ENCODE measurements at regions not wholly inside any gene's neighbourhood (a gene's known extent, or its start where the extent isn't known, plus 50 kb on each side); places are given as distances from the start of the nearest gene placed in this dataset.
"Not testable (repeated sequence)": the region's sequence is repeated elsewhere in the genome, so short reads cannot be mapped to it uniquely, and the experiment has no call there.

- H3K4me3 ChIP-seq (ENCODE audit: low read depth, low read length); H3K9me3 ChIP-seq (ENCODE audit: severe bottlenecking); DNase-seq; H3K36me3 ChIP-seq; H3K27me3 ChIP-seq (ENCODE audit: insufficient read depth, low read depth, severe bottlenecking); H3K27ac ChIP-seq: not testable (repeated sequence)
These were observed 52.0 kb downstream of the SYT15B start for GRCh38 chr10:47711428-47711827.

- not testable (repeated sequence) for H3K36me3 ChIP-seq; H3K27me3 ChIP-seq (ENCODE audit: insufficient read depth, low read depth, severe bottlenecking); H3K27ac ChIP-seq; H3K4me3 ChIP-seq (ENCODE audit: low read depth, low read length); DNase-seq; H3K9me3 ChIP-seq (ENCODE audit: severe bottlenecking)
These were observed 52.9 kb downstream of the SYT15B start for GRCh38 chr10:47710443-47710842.

- DNase-seq = peak; percentile 79
- peak overlapping the region; percentile 43 for H3K4me3 ChIP-seq (ENCODE audit: low read depth, low read length)
- H3K27ac ChIP-seq; H3K36me3 ChIP-seq; H3K27me3 ChIP-seq (ENCODE audit: insufficient read depth, low read depth, severe bottlenecking); H3K9me3 ChIP-seq (ENCODE audit: severe bottlenecking): not testable (repeated sequence)
These were observed 57.5 kb downstream of the SYT15B start for GRCh38 chr10:47705698-47706414.

GRCh38 chr10:47701285-47701684 lies 62.1 kb downstream of the SYT15B start:
- not testable (repeated sequence) for H3K4me3 ChIP-seq (ENCODE audit: low read depth, low read length); H3K27me3 ChIP-seq (ENCODE audit: insufficient read depth, low read depth, severe bottlenecking); DNase-seq; H3K9me3 ChIP-seq (ENCODE audit: severe bottlenecking); H3K27ac ChIP-seq; H3K36me3 ChIP-seq

GRCh38 chr10:47699854-47700253 lies 63.5 kb downstream of the SYT15B start:
- not testable (repeated sequence) for H3K27ac ChIP-seq; H3K36me3 ChIP-seq; H3K4me3 ChIP-seq (ENCODE audit: low read depth, low read length); DNase-seq; H3K27me3 ChIP-seq (ENCODE audit: insufficient read depth, low read depth, severe bottlenecking); H3K9me3 ChIP-seq (ENCODE audit: severe bottlenecking)

- H3K9me3 ChIP-seq (ENCODE audit: severe bottlenecking); H3K36me3 ChIP-seq; H3K4me3 ChIP-seq (ENCODE audit: low read depth, low read length); H3K27me3 ChIP-seq (ENCODE audit: insufficient read depth, low read depth, severe bottlenecking); H3K27ac ChIP-seq; DNase-seq: not testable (repeated sequence)
These were observed 67.2 kb downstream of the SYT15B start for GRCh38 chr10:47696170-47696569.

- not testable (repeated sequence) for H3K27me3 ChIP-seq (ENCODE audit: insufficient read depth, low read depth, severe bottlenecking); H3K4me3 ChIP-seq (ENCODE audit: low read depth, low read length); DNase-seq; H3K9me3 ChIP-seq (ENCODE audit: severe bottlenecking); H3K27ac ChIP-seq; H3K36me3 ChIP-seq
These were observed 68.2 kb downstream of the SYT15B start for GRCh38 chr10:47695149-47695548.

GRCh38 chr10:47690304-47690703 lies 73.1 kb downstream of the SYT15B start:
- not testable (repeated sequence) for H3K4me3 ChIP-seq (ENCODE audit: low read depth, low read length); H3K9me3 ChIP-seq (ENCODE audit: severe bottlenecking); DNase-seq; H3K27ac ChIP-seq; H3K27me3 ChIP-seq (ENCODE audit: insufficient read depth, low read depth, severe bottlenecking); H3K36me3 ChIP-seq

- not testable (repeated sequence) for H3K36me3 ChIP-seq; H3K9me3 ChIP-seq (ENCODE audit: severe bottlenecking); H3K27me3 ChIP-seq (ENCODE audit: insufficient read depth, low read depth, severe bottlenecking); H3K27ac ChIP-seq; H3K4me3 ChIP-seq (ENCODE audit: low read depth, low read length); DNase-seq
These were observed 79.4 kb downstream of the SYT15B start for GRCh38 chr10:47683826-47684475.

- H3K27me3 ChIP-seq (ENCODE audit: insufficient read depth, low read depth, severe bottlenecking); H3K36me3 ChIP-seq; H3K27ac ChIP-seq; H3K4me3 ChIP-seq (ENCODE audit: low read depth, low read length); DNase-seq; H3K9me3 ChIP-seq (ENCODE audit: severe bottlenecking): not testable (repeated sequence)
These were observed 81.8 kb downstream of the SYT15B start for GRCh38 chr10:47681638-47681990.

GRCh38 chr10:47680848-47681637 lies 82.3 kb downstream of the SYT15B start:
- not testable (repeated sequence) for H3K4me3 ChIP-seq (ENCODE audit: low read depth, low read length); H3K27ac ChIP-seq; DNase-seq; H3K36me3 ChIP-seq; H3K9me3 ChIP-seq (ENCODE audit: severe bottlenecking); H3K27me3 ChIP-seq (ENCODE audit: insufficient read depth, low read depth, severe bottlenecking)

- not testable (repeated sequence) for H3K4me3 ChIP-seq (ENCODE audit: low read depth, low read length); DNase-seq; H3K27ac ChIP-seq; H3K9me3 ChIP-seq (ENCODE audit: severe bottlenecking); H3K36me3 ChIP-seq; H3K27me3 ChIP-seq (ENCODE audit: insufficient read depth, low read depth, severe bottlenecking)
These were observed 87.3 kb downstream of the SYT15B start for GRCh38 chr10:47676102-47676501.

GRCh38 chr10:47675577-47675976 lies 87.8 kb downstream of the SYT15B start:
- H3K4me3 ChIP-seq (ENCODE audit: low read depth, low read length); H3K27me3 ChIP-seq (ENCODE audit: insufficient read depth, low read depth, severe bottlenecking); DNase-seq; H3K27ac ChIP-seq; H3K9me3 ChIP-seq (ENCODE audit: severe bottlenecking); H3K36me3 ChIP-seq: not testable (repeated sequence)

GRCh38 chr10:47673128-47673527 lies 90.3 kb downstream of the SYT15B start:
- not testable (repeated sequence) for H3K27ac ChIP-seq; DNase-seq; H3K9me3 ChIP-seq (ENCODE audit: severe bottlenecking); H3K36me3 ChIP-seq; H3K27me3 ChIP-seq (ENCODE audit: insufficient read depth, low read depth, severe bottlenecking); H3K4me3 ChIP-seq (ENCODE audit: low read depth, low read length)

- H3K27me3 ChIP-seq (ENCODE audit: insufficient read depth, low read depth, severe bottlenecking); H3K36me3 ChIP-seq; H3K27ac ChIP-seq; DNase-seq; H3K4me3 ChIP-seq (ENCODE audit: low read depth, low read length); H3K9me3 ChIP-seq (ENCODE audit: severe bottlenecking): not testable (repeated sequence)
These were observed 92.5 kb downstream of the SYT15B start for GRCh38 chr10:47670857-47671256.

All from WERI-Rb-1 (cell line).